Stimulated activated CD8-positive, alpha-beta memory T cell treated with anti-CD3 and anti-CD28 coated beads, Interleukin-2, amount 100 ng/mL, for 1 hour (primary cell): ENCODE measurements at regions not wholly inside any gene's neighbourhood (a gene's known extent, or its start where the extent isn't known, plus 50 kb on each side); places are given as distances from the start of the nearest gene placed in this dataset.
"Not testable (repeated sequence)": the region's sequence is repeated elsewhere in the genome, so short reads cannot be mapped to it uniquely, and the experiment has no call there.

Source experiments
- DNase-seq, 2 donors: peaks; one replicate each; pipeline ENCODE4 v3.0.0-alpha.2; 2020; ENCODE audit warnings: low read depth in 2 of 2

DNA sequence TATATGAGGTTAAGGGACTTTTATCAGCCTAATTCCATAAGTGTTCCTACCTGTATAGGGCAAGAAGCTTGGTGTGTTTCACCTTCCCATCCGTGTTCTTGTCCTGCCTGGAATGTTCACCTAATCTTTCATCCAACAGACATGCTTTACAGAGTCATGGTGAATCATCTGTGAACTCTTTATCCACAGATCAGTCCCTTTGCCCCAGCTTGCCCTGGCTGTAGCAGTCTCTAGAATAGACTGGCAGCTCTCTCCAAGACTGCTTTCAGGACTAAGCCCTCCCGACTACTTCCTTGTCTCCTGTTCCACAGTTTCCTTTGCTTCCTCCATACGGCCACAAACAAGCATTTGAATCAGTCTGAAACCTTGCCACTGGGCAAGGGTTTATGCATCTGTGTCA is 177.9 kb upstream of the IL15 start:
- DNase-seq = no peak

DNA sequence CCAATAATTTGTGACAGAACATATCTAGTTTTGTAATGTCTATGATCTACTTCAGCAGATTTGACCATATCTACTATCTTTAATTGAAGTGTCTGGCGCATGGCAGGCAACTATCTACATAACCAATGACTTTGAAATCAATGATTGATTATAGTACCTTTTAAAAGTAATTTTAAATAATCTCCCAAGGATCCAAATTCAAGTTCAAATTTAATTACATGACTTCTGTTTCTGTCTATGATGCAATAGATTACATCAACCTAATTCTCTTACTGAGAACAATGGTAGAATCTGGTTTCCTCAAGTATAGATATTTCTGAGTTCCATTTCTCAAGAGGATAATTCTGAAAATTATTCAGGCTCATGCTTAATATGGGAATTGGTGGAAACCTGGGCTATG is 177.4 kb upstream of the IL15 start:
- no peak for DNase-seq

- DNase-seq = no peak
Measured at GRCh38 chr4:141462361-141462760, 174.0 kb upstream of the IL15 start.

DNA sequence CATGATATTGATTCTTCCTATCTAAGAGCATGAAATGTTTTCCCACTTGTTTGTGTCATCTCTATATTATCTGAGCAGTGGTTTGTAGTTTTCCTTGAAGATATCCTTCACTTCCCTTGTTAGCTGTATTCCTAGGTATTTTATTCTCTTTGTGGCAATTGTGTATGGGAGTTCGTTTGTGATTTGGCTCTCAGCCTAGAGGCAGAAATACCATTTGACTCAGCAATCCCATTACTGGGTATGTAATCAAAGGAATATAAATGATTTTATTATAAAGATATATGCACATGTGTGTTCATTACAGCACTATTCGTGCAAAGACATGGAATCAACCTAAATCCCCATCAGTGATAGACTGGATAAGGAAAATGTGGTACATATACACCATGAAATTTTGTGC is 172.7 kb upstream of the IL15 start:
- DNase-seq = no peak

DNA sequence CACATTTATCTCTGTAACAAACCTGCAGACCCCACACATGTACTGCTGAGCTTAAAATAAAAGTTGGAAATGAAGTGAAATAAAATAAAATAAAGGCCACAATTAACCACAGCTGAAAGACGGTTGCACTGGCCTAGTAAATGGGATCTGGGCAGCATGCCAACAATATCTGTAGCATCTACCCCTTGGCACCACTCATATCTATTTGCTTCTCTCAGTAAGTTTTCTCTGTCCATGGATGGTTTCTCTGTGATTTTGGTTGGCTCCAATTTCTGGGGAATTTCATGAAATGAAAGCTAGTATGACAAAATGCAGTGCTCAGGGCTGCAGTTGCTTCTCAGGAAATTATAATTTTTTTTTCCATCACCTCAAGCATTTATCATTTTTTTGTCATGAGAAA is 172.0 kb upstream of the IL15 start:
- DNase-seq = no peak

GRCh38 chr4:141465171-141465570 is 171.2 kb upstream of the IL15 start:
- no peak for DNase-seq

- no peak for DNase-seq
Measured at GRCh38 chr4:141467225-141467624, 169.2 kb upstream of the IL15 start.

DNA sequence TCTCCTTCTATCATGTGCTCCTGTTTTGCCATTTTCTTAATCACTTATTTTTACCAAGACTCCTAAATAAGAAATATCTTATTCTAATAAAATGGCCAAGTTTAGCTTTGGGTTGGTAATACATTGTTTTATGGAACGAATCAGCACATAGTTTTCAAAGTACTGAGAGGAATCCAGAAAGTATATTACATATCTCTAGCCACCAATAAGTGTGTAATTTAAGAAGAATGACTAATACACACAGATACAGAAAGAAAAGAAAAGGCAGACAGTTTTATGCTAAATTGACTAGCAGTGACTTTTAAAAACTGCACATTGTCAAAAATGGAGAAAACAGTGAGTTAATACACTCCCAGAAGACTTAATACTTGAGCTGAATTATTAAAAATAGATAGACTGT is 167.0 kb upstream of the IL15 start:
- DNase-seq = no peak

- DNase-seq = no peak
Measured at GRCh38 chr4:141473026-141473540, 163.3 kb upstream of the IL15 start.

GRCh38 chr4:141473952-141474351 is 162.4 kb upstream of the IL15 start:
- no peak for DNase-seq

DNA sequence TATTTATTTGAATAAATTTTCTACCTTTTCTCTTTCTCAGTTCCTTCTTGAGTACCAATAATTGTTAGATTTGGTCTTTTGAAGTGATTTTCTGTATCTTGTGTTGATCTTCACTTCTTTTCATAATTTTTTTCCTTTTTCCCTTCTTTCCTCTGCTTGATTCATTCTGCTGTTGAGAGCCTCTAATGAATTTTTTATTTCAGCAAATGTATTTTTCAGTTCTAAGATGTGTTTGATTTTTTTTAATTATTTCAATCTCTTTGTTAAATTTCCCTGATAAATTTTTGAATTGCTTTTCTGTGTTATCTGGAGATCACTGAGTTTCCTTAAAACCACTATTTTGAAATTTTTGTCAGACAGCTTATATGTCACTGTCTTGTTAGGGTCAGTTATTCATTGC is 155.4 kb upstream of the IL15 start:
- DNase-seq = no peak

GRCh38 chr4:141484298-141484697 is 152.1 kb upstream of the IL15 start:
- not testable (repeated sequence) for DNase-seq

DNA sequence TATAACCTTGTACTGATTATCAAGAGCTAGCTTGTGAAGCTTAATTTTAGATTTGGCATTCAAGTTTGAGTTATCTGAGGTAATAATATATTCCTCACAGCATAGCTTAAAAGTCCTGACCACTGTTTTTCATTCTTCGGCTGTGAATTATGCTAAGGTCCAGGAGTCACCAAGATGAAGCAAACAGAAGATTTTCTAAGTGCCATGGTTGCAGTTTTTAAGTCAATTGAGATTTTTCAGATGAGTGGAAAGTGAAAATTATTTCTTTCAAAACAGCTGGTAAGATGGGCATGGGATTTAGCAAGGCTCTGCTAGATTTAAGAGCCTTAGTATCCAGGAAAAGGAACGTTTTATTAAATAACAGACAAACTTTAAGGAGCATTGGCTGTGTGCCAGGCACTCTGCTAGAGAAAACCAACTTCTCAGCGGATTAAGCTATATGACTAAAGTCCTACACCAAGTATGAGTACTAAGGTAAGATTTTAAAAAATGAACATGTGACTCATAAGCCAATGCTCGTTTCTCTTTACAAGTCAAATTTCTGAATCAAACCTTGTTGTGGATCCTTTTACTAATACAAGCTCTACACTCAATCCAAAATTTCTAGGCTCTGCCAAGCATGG is 149.9 kb upstream of the IL15 start:
- DNase-seq = no peak

DNA sequence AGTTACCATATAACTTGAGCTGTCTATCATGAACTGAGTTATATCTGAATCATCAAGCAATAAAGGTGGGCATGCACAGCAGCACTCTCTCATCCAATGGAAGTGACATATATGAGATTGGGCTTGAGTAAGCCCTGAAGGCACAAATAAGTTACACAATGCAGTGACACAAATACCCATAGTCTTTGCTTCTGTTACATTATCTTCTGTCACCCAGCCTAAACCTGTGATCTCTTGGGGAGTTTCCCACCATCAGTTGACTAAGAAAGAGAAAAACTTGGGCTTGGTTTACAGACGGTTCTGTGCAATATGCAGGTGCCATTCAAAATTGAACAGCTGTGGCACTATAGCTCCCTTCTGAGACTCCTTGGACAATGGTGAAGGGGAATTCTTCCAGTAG is 138.8 kb upstream of the IL15 start:
- no peak for DNase-seq

DNA sequence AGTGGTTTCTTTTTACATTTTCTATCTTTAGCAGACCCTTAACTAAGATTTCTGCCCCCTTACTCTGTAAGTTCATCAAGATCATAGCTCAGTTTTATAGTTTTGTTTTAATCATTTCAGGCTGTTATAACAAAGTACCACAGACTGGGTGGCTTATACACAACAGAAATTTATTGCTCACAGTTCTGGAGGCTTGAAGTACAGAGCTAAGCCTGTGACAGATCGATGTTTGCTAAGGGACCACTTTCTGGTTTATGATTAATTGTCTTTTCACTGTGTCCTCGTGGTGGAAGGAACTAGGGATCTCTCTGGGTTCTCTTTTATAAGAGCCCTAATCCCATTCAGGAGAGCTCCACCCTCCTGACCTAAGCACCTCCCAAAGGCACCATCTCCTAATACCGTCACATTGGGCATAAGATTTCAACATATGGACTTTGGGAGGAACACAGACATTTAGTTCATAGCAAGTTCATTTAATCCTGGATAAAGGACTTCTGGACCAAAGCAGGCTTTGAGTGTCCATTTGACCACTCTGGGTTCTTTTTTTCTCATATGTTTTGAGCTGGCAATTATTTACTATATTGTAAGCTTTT is 137.0 kb upstream of the IL15 start:
- no peak for DNase-seq

DNA sequence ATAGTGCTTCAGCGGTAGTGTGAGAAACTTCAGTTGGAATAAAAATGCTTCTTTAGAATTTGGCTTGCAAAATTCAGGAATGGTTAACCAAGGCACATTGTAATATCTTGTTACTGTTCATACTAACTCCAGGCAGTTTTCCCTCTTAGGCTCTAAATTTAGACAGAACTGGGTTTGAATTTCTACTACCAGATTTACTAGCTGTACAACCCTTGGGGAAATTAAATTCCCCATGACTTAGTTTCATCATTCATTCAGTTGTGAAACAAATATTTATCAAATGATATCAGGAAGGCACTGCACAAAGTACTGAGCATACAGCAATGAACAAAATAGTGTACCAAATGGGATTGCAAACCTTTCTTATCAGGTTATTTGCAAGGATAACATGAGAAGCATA is 135.0 kb upstream of the IL15 start:
- DNase-seq = no peak

- DNase-seq = no peak
Measured at GRCh38 chr4:141501931-141502330, 134.5 kb upstream of the IL15 start.

DNA sequence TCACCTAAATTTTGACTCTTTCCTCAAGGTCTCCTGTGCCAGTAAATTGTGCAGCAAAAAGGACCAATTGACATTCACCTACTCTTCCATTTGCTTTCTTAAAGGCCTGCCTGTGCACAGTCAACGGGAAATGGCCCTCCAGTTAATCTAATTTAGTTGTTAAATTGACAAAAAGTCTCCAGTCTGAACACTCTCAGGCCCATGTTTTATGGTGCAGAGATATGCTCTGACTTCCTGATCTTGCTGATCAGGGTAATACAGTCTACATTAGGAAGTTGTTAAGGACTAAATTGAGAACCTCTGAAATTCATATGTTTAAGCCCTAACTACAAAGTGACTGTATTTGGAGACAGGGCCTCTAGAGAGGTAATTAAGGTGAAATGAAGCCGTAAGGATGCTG is 133.6 kb upstream of the IL15 start:
- no peak for DNase-seq

DNA sequence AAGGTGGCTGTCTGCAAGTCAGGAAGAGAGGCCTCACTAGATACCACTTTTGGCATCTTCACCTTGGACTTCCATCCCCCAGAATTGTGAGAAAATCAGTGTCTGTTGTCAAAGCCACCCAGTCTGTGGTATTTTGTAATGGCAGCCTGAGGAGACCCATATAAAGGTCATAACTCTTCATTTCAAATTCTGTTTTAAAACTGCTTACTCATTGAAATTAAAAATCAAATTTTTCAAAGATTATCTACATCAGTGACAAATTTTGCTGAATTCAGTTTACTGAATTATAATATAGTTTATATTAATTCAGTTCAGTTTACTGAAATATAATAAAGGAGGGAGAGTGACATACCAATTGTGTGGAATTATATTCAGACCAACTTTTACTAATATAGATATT is 133.1 kb upstream of the IL15 start:
- no peak for DNase-seq

DNA sequence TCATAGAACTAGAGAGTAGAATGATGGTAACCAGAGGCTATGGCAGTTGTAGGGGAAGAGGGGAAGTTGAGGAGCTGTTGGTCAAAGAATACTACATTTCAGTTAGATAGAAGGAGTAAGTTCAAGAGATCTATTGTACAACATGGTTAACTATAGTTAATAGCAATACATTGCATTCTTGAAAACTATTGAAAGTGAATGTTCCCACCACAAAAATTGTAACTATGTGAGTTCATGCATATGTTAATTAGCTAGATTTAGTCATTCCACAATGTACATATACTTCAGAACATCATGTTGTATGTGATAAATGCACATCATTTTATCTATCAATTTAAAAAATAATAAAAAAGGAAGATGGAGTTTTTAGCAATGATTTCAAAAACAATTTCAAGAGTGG is 125.3 kb upstream of the IL15 start:
- DNase-seq = no peak

- no peak for DNase-seq
Measured at GRCh38 chr4:141513866-141514265, 122.5 kb upstream of the IL15 start.

- no peak for DNase-seq
Measured at GRCh38 chr4:141518222-141518621, 118.2 kb upstream of the IL15 start.

- DNase-seq = no peak
Measured at GRCh38 chr4:141524116-141524515, 112.3 kb upstream of the IL15 start.

GRCh38 chr4:141524841-141525240 is 111.5 kb upstream of the IL15 start:
- no peak for DNase-seq
